Testis (tissue), 2 donors: ENCODE measurements at regions not wholly inside any gene's neighbourhood (a gene's known extent, or its start where the extent isn't known, plus 50 kb on each side); places are given as distances from the start of the nearest gene placed in this dataset.

Experiments
- DNase-seq: peaks from one replicate; pipeline ENCODE4 v3.0.0-alpha.2; 2019
- H3K27ac ChIP-seq, 2 donors: fragments of 200-600 bp; sonication (generic); one replicate each; pipeline ENCODE4 v1.5.1; 2019
- H3K27me3 ChIP-seq: fragments of 200-600 bp; sonication (generic); one replicate; pipeline ENCODE4 v1.5.1; 2019
- H3K36me3 ChIP-seq: fragments of 200-600 bp; sonication (generic); one replicate; pipeline ENCODE4 v1.5.1; 2017; ENCODE audit warnings: low read depth; ENCODE audit errors: missing control alignments
- H3K4me1 ChIP-seq: fragments of 200-600 bp; sonication (generic); one replicate; pipeline ENCODE4 v1.5.1; 2019
- H3K4me3 ChIP-seq, 2 donors: fragments of 200-600 bp; sonication (generic); one replicate each; pipeline ENCODE4 v1.5.1; 2017 to 2019
- H3K9me3 ChIP-seq: fragments of 200-600 bp; sonication (generic); one replicate; pipeline ENCODE4 v1.5.1; 2017
- CTCF ChIP-seq, 3 experiments: fragments of 450-650 bp in 2 of 3; fragments of 200-600 bp in 1 of 3; sonication (generic) in 1 of 3; IDR thresholded peaks; one replicate each; pipeline ENCODE4 v1.5.1; 2016 to 2019; ENCODE audit warnings: antibody characterized with exemption in 3 of 3, mild to moderate bottlenecking in 2 of 3, moderate library complexity in 1 of 3
- POLR2A ChIP-seq: fragments of 450-650 bp; IDR thresholded peaks from one replicate; pipeline ENCODE4 v1.6.1; 2017; ENCODE audit warnings: antibody characterized with exemption, mild to moderate bottlenecking, moderate library complexity
- WGBS, 2 donors: methylation state at CpG; one replicate each; pipeline ENCODE4 v1.1.5; 2018; 5-methylcytosine and 5-hydroxymethylcytosine counted together
- intact Hi-C: fragments of 100-400 bp; cut with DNase I; formaldehyde crosslinking; loops from one replicate; pipeline ENCODE4 v1.15.1; 2023; ENCODE audit warnings: low total_unique reads

DNA sequence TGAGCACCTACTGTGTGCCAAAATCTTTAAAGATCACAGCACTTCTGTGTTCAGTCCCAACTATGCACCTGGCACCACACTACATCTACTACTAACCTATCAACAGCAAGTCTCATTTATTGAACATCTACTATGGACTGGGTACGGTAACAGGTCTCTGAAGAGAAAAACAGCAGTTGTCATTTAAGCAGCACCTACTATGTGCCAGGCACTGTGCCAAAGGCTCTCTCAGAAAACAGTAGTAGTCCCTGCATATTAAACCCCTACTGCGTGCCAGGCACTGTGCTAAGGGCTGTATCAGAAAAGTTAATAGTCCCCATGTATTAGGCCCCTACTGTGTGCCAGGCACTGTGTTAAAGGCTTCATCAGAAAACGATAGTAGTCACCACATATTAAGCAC lies 106.2 kb downstream of the PTPRS start:
- intact Hi-C loops, result no loop called here
- 88 to 96% methylated on average over 3 of the region's 3 CpGs for WGBS, 2 donors
- TF ChIP-seq POLR2A (no peak), CTCF (IDR thresholded peaks at IDR 0.05) (no peak)
- H3K27me3 ChIP-seq, result no peaks in the 10 kb centered on the region
- no peak overlapping the region for H3K27ac ChIP-seq
- no peak for DNase-seq
- H3K4me1 ChIP-seq, result no peaks in the 10 kb centered on the region
- no peaks in the 10 kb centered on the region for H3K36me3 ChIP-seq
- no peak overlapping the region for H3K4me3 ChIP-seq
- H3K9me3 ChIP-seq, result no peaks in the 10 kb centered on the region

DNA sequence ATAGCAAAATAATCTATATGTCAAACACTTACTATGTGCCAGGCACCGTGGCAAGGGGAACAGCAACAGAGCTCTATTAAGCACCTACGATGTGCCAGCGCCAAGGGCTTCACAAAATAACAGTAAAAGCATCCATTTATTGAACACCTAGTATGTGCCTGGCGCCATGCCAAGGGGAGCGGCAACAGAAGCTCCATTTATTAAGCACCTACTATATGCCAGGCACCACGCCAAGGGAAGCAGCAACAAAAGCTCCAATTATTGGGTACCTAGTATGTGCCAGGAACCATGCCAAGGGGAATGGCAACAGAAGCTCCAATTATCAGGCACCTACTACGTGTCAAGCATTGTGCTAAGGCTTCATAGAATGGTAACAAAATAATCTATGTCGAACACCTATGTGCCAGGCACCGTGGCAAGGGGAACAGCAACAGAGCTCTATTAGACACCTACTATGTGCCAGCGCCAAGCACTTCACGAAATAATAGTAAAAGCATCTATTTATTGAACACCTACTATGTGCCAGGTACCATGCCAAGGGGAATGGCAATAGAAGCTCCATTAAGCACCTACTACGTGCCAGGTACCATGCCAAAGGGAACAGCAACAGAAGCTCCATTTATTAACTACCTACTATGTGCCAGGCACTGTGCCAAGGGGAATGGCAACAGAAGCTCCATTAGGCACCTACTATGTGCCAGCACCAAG lies 107.7 kb downstream of the PTPRS start:
- no peak overlapping the region for H3K27ac ChIP-seq
- no peak for TF ChIP-seq POLR2A
- no peak for TF ChIP-seq CTCF (IDR thresholded peaks at IDR 0.05)
- no peaks in the 10 kb centered on the region for H3K36me3 ChIP-seq
- WGBS, 2 donors, result 85 to 88% methylated on average over 12 of the region's 12 CpGs
- no peak for DNase-seq
- H3K9me3 ChIP-seq, result no peaks in the 10 kb centered on the region
- no peaks in the 10 kb centered on the region for H3K4me1 ChIP-seq
- intact Hi-C loops, result no loop called here
- H3K27me3 ChIP-seq, result no peaks in the 10 kb centered on the region
- no peak overlapping the region for H3K4me3 ChIP-seq

DNA sequence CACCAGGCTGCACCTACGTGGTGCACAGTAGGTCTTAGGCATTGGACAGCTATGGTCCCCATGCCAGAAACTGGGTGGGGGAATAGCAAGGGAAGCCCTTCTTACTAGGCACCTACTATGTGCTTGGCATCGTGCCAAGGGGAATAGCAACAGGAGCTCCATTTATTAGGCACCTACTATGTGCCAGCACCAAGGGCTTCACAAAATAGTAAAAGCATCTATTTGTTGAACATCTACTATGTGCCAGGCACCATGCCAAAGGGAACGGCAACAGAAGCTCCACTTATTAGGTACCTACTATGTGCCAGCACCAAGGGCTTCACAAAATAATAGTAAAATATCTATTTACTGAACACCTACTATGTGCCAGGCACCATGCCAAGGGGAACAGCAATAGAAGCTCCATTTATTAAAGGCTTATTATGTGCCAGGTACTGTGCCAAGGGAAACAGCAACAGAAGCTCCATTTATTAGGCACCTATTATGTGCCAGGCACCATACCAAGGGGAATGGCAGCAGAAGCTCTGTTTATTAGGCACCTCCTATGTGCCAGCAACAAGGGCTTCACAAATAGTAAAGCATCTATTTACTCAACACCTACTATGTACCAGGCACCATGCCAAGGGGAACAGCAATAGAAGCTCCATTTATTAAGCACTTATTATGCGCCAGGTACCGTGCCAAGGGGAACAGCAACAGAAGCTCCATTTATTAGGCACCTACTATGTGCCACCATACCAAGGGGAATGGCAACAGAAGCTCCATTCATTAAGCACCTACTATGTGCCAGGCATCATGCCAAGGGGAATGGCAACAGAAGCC lies 108.5 kb downstream of the PTPRS start:
- no peaks in the 10 kb centered on the region for H3K9me3 ChIP-seq
- TF ChIP-seq CTCF (IDR thresholded peaks at IDR 0.05) (no peak), POLR2A (no peak)
- H3K27ac ChIP-seq, result no peak overlapping the region
- intact Hi-C loops, result no loop called here
- H3K36me3 ChIP-seq, result no peaks in the 10 kb centered on the region
- H3K4me3 ChIP-seq, result no peak overlapping the region
- H3K4me1 ChIP-seq, result no peaks in the 10 kb centered on the region
- DNase-seq, result no peak
- H3K27me3 ChIP-seq, result no peaks in the 10 kb centered on the region
- whole genome bisulfite sequencing, 2 donors, result 69 to 82% methylated on average over 5 of the region's 5 CpGs

DNA sequence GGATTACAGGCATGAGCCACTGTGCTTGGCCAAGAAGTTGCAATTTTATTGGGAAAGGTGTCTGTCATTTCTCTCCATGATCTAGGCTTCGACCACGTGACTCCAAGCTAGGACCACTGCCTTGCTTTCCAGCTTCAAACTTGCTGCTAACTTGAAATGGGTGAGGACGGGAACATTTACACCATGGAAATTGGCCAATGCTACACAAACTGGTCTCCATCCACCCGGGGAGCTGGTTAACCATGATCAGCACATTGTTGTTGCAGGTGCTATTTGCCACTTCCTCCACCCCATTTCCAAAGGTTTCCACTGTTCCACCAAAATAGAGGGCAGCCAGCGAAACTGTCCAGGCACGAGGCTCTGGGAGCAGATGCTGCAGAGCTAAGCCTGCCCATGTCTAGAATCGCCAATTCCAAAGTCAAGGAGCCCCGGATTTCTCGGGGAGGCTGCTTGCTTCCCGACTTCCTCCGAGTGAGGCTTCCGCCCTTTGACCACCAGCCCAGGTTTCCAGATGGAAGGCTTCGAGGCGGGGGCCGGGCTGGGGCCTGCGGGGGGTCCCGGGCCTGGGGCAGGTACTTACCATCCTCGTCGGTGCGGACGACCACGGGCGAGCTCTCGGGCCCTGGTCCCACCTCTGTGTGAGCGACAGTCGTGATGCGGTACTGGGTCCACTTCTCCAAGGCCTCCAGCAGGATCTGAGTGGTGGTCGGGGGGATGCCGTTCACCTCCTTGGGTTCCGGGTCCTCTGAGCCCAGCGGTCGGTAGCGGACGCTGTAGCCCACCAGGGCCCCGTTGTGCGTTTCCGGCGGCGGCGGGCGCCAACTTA lies 109.7 kb downstream of the PTPRS start:
- WGBS, 2 donors, result 78 to 89% methylated on average over 22 to 39 of the region's 41 CpGs
- intact Hi-C loops, result no loop called here

More for the DNA sequence above, 109.7 kb downstream of the PTPRS start:
- TF ChIP-seq POLR2A, result no peak
- no peak for TF ChIP-seq CTCF (IDR thresholded peaks at IDR 0.05)
- Histone ChIP-seq H3K4me3 (no peak overlapping the region), H3K4me1 (no peaks in the 10 kb centered on the region), H3K27ac (no peak overlapping the region), H3K36me3 (no peaks in the 10 kb centered on the region), H3K27me3 (no peaks in the 10 kb centered on the region), H3K9me3 (no peaks in the 10 kb centered on the region)
- no peak for DNase-seq
